Central memory CD8-positive, alpha-beta T cell (primary cell): ENCODE measurements at regions not wholly inside any gene's neighbourhood (a gene's known extent, or its start where the extent isn't known, plus 50 kb on each side); places are given as distances from the start of the nearest gene placed in this dataset.

ENCODE experiments used
- ATAC-seq: fragments of 150-1000 bp; cut with Tn5 transposase; replicated peaks from 2 replicates; pipeline ENCODE4 v1.10.0; 2022; ENCODE audit warnings: mild to moderate bottlenecking, moderate FRiP score, moderate number of reproducible peaks; ENCODE audit not compliant: poor library complexity, severe bottlenecking; ENCODE audit errors: extremely low read depth
- DNase-seq, 2 donors: peaks; one replicate each; pipeline ENCODE4 v3.0.0; 2021; ENCODE audit warnings: low spot score in 2 of 2
- H3K27ac Mint-ChIP-seq: one replicate; pipeline ENCODE4 v1.8.0; 2022; ENCODE audit warnings: low read depth, mild to moderate bottlenecking, moderate library complexity, mixed read lengths
- H3K27me3 Mint-ChIP-seq: one replicate; pipeline ENCODE4 v1.8.0; 2022; ENCODE audit warnings: mixed read lengths
- H3K36me3 Mint-ChIP-seq: one replicate; pipeline ENCODE4 v1.8.0; 2022; ENCODE audit warnings: mild to moderate bottlenecking, moderate library complexity, mixed read lengths; ENCODE audit not compliant: insufficient read depth
- H3K4me1 Mint-ChIP-seq: one replicate; pipeline ENCODE4 v1.8.0; 2022; ENCODE audit warnings: mixed read lengths
- H3K4me3 Mint-ChIP-seq: one replicate; pipeline ENCODE4 v1.8.0; 2022; ENCODE audit warnings: mild to moderate bottlenecking, moderate library complexity, mixed read lengths
- H3K9me3 Mint-ChIP-seq: one replicate; pipeline ENCODE4 v1.8.0; 2022; ENCODE audit warnings: mixed read lengths

DNA sequence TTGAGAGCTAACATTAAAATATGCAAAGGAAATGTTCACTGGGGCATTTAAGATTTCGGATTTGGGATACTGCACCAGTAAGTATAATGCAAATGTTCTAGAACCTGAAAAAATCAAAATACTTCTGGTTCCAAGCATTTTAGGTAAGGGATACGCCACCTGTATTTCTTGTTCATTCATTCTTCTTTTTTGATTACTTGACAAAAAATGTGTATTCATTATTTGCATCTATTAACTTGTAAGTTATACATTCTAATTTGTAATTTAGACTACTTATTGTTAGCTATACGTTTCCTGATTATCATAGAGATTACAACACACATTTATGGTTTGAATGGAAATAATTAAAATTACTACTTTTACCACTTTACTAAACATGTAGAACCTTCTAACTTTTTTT lies 486.9 kb downstream of the SOX5 start:
- H3K4me1 Mint-ChIP-seq, result no peaks in the 10 kb centered on the region
- no peaks in the 10 kb centered on the region for H3K36me3 Mint-ChIP-seq
- ATAC-seq (no peak), DNase-seq (no peak)
- no peak overlapping the region for H3K27ac Mint-ChIP-seq
- H3K27me3 Mint-ChIP-seq, result no peaks in the 10 kb centered on the region
- peaks cover 27% of the 10 kb centered on the region for H3K9me3 Mint-ChIP-seq
- H3K4me3 Mint-ChIP-seq, result no peak overlapping the region

DNA sequence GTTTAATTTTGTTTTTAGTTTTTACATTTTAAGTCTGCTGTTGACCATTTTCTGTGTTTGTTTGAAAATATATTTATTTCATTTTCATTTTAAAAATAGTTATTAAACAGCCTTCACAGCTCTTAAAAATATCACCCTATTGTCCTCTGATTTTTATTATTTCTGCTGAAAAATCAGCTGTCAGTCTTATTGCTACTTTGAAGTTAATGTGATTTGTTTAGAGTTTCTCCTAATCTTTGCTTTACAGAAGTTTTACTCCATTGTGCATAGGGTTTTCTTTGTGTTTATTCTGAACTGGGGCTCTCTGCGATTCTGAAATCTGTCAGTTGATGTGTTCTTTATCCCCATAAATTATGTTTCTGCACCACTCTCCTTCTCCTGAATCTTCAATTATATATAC lies 486.3 kb downstream of the SOX5 start:
- Mint-ChIP-seq H3K36me3 (no peaks in the 10 kb centered on the region), H3K27me3 (no peaks in the 10 kb centered on the region), H3K27ac (no peak overlapping the region), H3K9me3 (peaks cover 33% of the 10 kb centered on the region), H3K4me3 (no peak overlapping the region), H3K4me1 (no peaks in the 10 kb centered on the region)
- no peak for DNase-seq
- ATAC-seq, result no peak

- ATAC-seq, result no peak
- Mint-ChIP-seq H3K4me3 (no peak overlapping the region), H3K27ac (no peak overlapping the region), H3K9me3 (peaks cover 39% of the 10 kb centered on the region), H3K27me3 (no peaks in the 10 kb centered on the region), H3K36me3 (no peaks in the 10 kb centered on the region), H3K4me1 (no peaks in the 10 kb centered on the region)
- DNase-seq, result no peak
Observed at GRCh38 chr12:23464241-23464812, 485.1 kb downstream of the SOX5 start.

- Mint-ChIP-seq H3K27ac (no peak overlapping the region), H3K4me3 (no peak overlapping the region), H3K27me3 (no peaks in the 10 kb centered on the region), H3K4me1 (no peaks in the 10 kb centered on the region), H3K36me3 (no peaks in the 10 kb centered on the region), H3K9me3 (peaks cover 25% of the 10 kb centered on the region)
- DNase-seq (no peak), ATAC-seq (no peak)
Observed at GRCh38 chr12:23472329-23472971, 477.0 kb downstream of the SOX5 start.

DNA sequence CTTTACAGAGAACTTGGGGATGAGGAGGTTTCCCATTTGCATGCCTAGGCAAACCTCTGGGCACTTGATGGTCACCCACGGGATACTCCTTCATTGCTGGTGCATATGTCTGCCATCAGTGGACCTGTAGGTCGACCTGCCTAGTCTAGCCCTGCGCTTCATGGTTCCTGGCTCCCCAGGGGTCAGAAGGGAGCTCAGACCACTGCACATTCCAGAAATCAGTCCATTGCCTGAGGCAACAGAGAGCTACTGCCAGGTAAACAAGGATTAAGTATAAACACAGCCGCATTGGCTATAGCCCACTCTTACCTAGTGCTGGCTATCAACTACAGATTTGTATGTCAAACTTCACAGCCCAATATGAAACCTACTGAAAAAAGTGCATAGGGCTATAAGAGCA lies 476.4 kb downstream of the SOX5 start:
- Mint-ChIP-seq H3K27me3 (no peaks in the 10 kb centered on the region), H3K9me3 (peaks cover 20% of the 10 kb centered on the region), H3K27ac (no peak overlapping the region), H3K4me1 (no peaks in the 10 kb centered on the region), H3K4me3 (no peak overlapping the region), H3K36me3 (no peaks in the 10 kb centered on the region)
- DNase-seq, result no peak
- no peak for ATAC-seq

DNA sequence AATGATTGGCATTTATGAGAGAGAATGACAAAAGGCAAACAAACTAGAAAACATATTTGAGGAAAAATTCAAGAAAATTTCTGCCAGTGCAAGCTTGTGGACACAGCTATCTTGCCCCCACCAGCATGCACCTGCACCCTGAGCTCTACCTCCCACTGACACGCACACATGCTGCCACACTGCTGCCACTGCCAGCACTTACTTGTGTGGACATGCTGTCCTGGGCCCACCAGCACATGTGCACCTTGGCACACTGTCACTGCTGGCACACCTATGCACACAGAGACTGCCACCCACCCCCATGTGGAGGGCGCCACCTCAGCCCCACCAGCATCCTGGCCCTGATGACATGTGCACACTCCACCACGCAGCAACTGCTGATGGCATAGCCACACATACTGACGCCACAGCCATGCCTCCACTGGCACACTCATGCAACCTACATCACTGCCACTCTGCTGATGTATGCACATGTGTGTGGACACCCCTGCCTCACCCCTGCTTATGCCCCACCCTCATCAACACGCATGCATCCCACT lies 475.0 kb downstream of the SOX5 start:
- Mint-ChIP-seq H3K4me1 (no peaks in the 10 kb centered on the region), H3K4me3 (no peak overlapping the region), H3K9me3 (peaks cover 23% of the 10 kb centered on the region), H3K36me3 (no peaks in the 10 kb centered on the region), H3K27ac (no peak overlapping the region), H3K27me3 (no peaks in the 10 kb centered on the region)
- DNase-seq (no peak), ATAC-seq (no peak)
